ENCODE measurements at regions not wholly inside any gene's neighbourhood (a gene's known extent, or its start where the extent isn't known, plus 50 kb on each side); places are given as distances from the start of the nearest gene placed in this dataset.

GRCh38 chr9:96040591-96041461 lies 165.3 kb downstream of the ERCC6L2 start:
- no peak for TF ChIP-seq POLR2AphosphoS5 (IDR thresholded peaks at IDR 0.05; ENCODE audit: low read depth, low read length)
- no peak for TF ChIP-seq POLR2A (IDR thresholded peaks at IDR 0.05; ENCODE audit: low read depth, low read length)
